SK-N-SH (cell line): ENCODE measurements at regions not wholly inside any gene's neighbourhood (a gene's known extent, or its start where the extent isn't known, plus 50 kb on each side); places are given as distances from the start of the nearest gene placed in this dataset.

Experiments
- CTCF ChIA-PET: fragments of 300-600, 350-600 bp; formaldehyde crosslinking; extraction: SDS; loops from one replicate; lab custom pipeline; 2021; lab: Yijun Ruan, JAX
- POLR2A ChIA-PET: fragments of 350-600 bp; sonication (Branson Sonifier 250); formaldehyde crosslinking; extraction: SDS; loops from one replicate; lab custom pipeline; 2020; ENCODE audit warnings: antibody characterized with exemption, inconsistent platforms; lab: Yijun Ruan, JAX
- DNase-seq: peaks from one replicate; pipeline ENCODE4 v3.0.0; 2012
- H2AFZ ChIP-seq: fragments of 200-600 bp; sonication (generic); 2 replicates; pipeline ENCODE4 v1.8.1; 2016; ENCODE audit warnings: antibody characterized with exemption, mild to moderate bottlenecking, low read depth
- H3F3A ChIP-seq: fragments of 200-600 bp; sonication (generic); replicated peaks from 2 replicates; pipeline ENCODE3; 2016; ENCODE audit warnings: antibody characterized with exemption, mild to moderate bottlenecking; ENCODE audit not compliant: insufficient read depth
- H3K27ac ChIP-seq, 2 experiments: fragments of 200-500 bp in 1 of 2; fragments of 200-600 bp in 1 of 2; sonication (Bioruptor generic) in 1 of 2; sonication (generic), shearing (Covaris generic) in 1 of 2; 2 replicates each; pipeline versions ENCODE4 v1.5.1 to v1.6.1; 2014 to 2016; ENCODE audit warnings: low read depth in 2 of 2, inconsistent platforms in 1 of 2, low read length in 1 of 2, mild to moderate bottlenecking in 1 of 2, mixed read lengths in 1 of 2
- H3K27me3 ChIP-seq: fragments of 200-600 bp; sonication (generic), shearing (Covaris generic); 2 replicates; pipeline ENCODE4 v1.6.1; 2016; ENCODE audit warnings: mixed run types; ENCODE audit not compliant: insufficient read depth
- H3K36me3 ChIP-seq, 2 experiments: fragments of 200-500 bp in 1 of 2; fragments of 200-600 bp in 1 of 2; sonication (Bioruptor generic) in 1 of 2; sonication (generic) in 1 of 2; replicated peaks in 1 of 2; 2 replicates each; pipeline versions ENCODE3 to v1.5.1; 2014 to 2016; ENCODE audit warnings: low read length in 1 of 2, mild to moderate bottlenecking in 1 of 2; ENCODE audit not compliant: insufficient read depth in 2 of 2, control insufficient read depth in 1 of 2
- H3K4me1 ChIP-seq, 2 experiments: fragments of 200-500 bp in 1 of 2; fragments of 200-600 bp in 1 of 2; sonication (Bioruptor generic) in 1 of 2; sonication (generic), shearing (Covaris generic) in 1 of 2; 2 replicates each; pipeline versions ENCODE4 v1.5.1 to v1.6.1; 2014 to 2016; ENCODE audit warnings: low read depth in 1 of 2, low read length in 1 of 2, mixed run types in 1 of 2; ENCODE audit not compliant: insufficient read depth in 2 of 2, control insufficient read depth in 1 of 2
- H3K4me2 ChIP-seq: fragments of 200-600 bp; sonication (generic), shearing (Covaris generic); 2 replicates; pipeline ENCODE4 v1.6.1; 2017; ENCODE audit warnings: mixed run types
- H3K4me3 ChIP-seq, 2 experiments: fragments of 200-500 bp in 1 of 2; fragments of 200-600 bp in 1 of 2; sonication (Bioruptor generic) in 1 of 2; sonication (generic), shearing (Covaris generic) in 1 of 2; 2 replicates each; pipeline versions ENCODE4 v1.5.1 to v1.8.1; 2014 to 2016; ENCODE audit warnings: low read depth in 2 of 2, inconsistent platforms in 1 of 2, low read length in 1 of 2, mild to moderate bottlenecking in 1 of 2, mixed read lengths in 1 of 2, moderate library complexity in 1 of 2
- H3K79me2 ChIP-seq: fragments of 200-600 bp; sonication (generic); 2 replicates; pipeline ENCODE4 v1.8.1; 2017; ENCODE audit warnings: mild to moderate bottlenecking; ENCODE audit not compliant: insufficient read depth
- H3K9ac ChIP-seq: fragments of 200-600 bp; sonication (generic); 2 replicates; pipeline ENCODE4 v1.6.1; 2017; ENCODE audit warnings: mixed run types
- H3K9me2 ChIP-seq: fragments of 200-600 bp; sonication (generic); 2 replicates; pipeline ENCODE4 v1.6.1; 2017; ENCODE audit warnings: mixed run types
- H3K9me3 ChIP-seq: fragments of 200-600 bp; sonication (generic); 2 replicates; pipeline ENCODE4 v1.6.1; 2017; ENCODE audit warnings: mixed run types, mild to moderate bottlenecking, moderate library complexity
- H4K20me1 ChIP-seq: fragments of 200-600 bp; sonication (generic); 2 replicates; pipeline ENCODE4 v1.6.1; 2017; ENCODE audit warnings: mild to moderate bottlenecking, mixed run types; ENCODE audit not compliant: insufficient read depth
- CHD2 ChIP-seq: fragments of 150-350 bp; IDR thresholded peaks from 2 replicates; pipeline ENCODE4 v1.6.1; 2018; ENCODE audit warnings: low read length; ENCODE audit not compliant: partially characterized antibody
- ELF1 ChIP-seq: IDR thresholded peaks from 2 replicates; pipeline ENCODE4 v1.4.0; 2012
- EP300 ChIP-seq, 2 experiments: IDR thresholded peaks; 2 replicates each; pipeline versions ENCODE4 v1.4.0 to v1.6.1; 2012; ENCODE audit warnings: borderline replicate concordance in 1 of 2, low read depth in 1 of 2, low read length in 1 of 2
- FOXM1 ChIP-seq: IDR thresholded peaks from 2 replicates; pipeline ENCODE4 v1.4.0; 2012; ENCODE audit warnings: low read depth, mild to moderate bottlenecking
- GATA2 ChIP-seq: sonication (generic); formaldehyde crosslinking; IDR thresholded peaks from 2 replicates; pipeline ENCODE4 v1.5.0; 2020; ENCODE audit warnings: mild to moderate bottlenecking, missing genetic modification reagents
- NFIC ChIP-seq: IDR thresholded peaks from 2 replicates; pipeline ENCODE4 v1.4.0; 2012; ENCODE audit warnings: borderline replicate concordance
- NRF1 ChIP-seq: IDR thresholded peaks from 2 replicates; pipeline ENCODE4 v1.6.1; 2012; ENCODE audit warnings: low read depth, mild to moderate bottlenecking, low read length
- POLR2AphosphoS5 ChIP-seq: IDR thresholded peaks from 2 replicates; pipeline ENCODE4 v1.6.1; 2012; ENCODE audit warnings: low read depth, low read length
- RCOR1 ChIP-seq: fragments of 150-350 bp; IDR thresholded peaks from 2 replicates; pipeline ENCODE4 v1.6.1; 2017; ENCODE audit warnings: antibody characterized with exemption, low read length
- RXRA ChIP-seq: IDR thresholded peaks from 2 replicates; pipeline ENCODE4 v1.4.0; 2012; ENCODE audit warnings: low read depth, mild to moderate bottlenecking, borderline replicate concordance
- TAF1 ChIP-seq: IDR thresholded peaks from 2 replicates; pipeline ENCODE4 v1.6.1; 2012; ENCODE audit warnings: low read depth, mild to moderate bottlenecking, low read length, moderate library complexity, borderline replicate concordance
- WGBS: methylation state at CpG from one replicate; pipeline ENCODE4 v1.1.6; 2017; ENCODE audit warnings: low lambda C conversion rate; 5-methylcytosine and 5-hydroxymethylcytosine counted together
- TF ChIP-seq, protein P1 (sequence below): fragments of 150-350 bp; IDR thresholded peaks from 2 replicates; pipeline ENCODE4 v1.6.1; 2017; ENCODE audit warnings: antibody characterized with exemption, low read length, low read depth, borderline replicate concordance
- TF ChIP-seq, protein P2 (sequence below): fragments of 150-350 bp; IDR thresholded peaks from 2 replicates; pipeline ENCODE4 v1.6.1; 2016; ENCODE audit warnings: mild to moderate bottlenecking, low read depth, low read length
- TF ChIP-seq, protein P3 (sequence below): IDR thresholded peaks from 2 replicates; pipeline ENCODE4 v1.4.0; 2012; ENCODE audit warnings: low read depth
- TF ChIP-seq, protein P4 (sequence below): IDR thresholded peaks from 2 replicates; pipeline ENCODE4 v1.4.0; 2012; ENCODE audit warnings: low read depth, borderline replicate concordance
- TF ChIP-seq, protein P5 (sequence below): IDR thresholded peaks from 2 replicates; pipeline ENCODE4 v1.6.1; 2012; ENCODE audit warnings: mild to moderate bottlenecking, low read depth, low read length, moderate library complexity
- TF ChIP-seq, protein P6 (sequence below): fragments of 200-600 bp; sonication (generic); IDR thresholded peaks from 2 replicates; pipeline ENCODE4 v1.6.1; 2017; ENCODE audit warnings: antibody characterized with exemption, mild to moderate bottlenecking, moderate library complexity

DNA sequence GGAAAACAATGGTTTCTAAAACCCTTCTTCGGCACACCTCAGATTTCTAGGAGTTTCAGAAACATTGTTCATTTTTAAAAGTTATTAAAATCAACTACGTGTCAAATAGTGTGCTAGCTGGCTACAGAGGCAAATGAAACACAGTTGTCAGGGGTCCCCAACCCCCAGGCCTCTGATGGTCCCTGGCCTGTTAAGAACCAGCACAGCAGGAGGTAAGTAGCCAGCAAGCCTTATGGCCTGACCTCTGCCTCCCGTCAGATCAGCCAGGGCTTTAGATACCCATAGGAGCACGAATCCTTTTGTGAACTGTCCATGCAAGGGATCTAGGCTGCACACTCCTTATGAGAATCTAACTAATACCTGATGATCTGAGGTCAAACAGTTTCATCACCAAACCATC is 648.2 kb downstream of the FAM181B start:
- TF ChIP-seq GATA2 (CRISPR knock-in tag) (no peak), TAF1 (no peak), POLR2AphosphoS5 (no peak), EP300 (IDR thresholded peaks at IDR 0.05; ENCODE audit: borderline replicate concordance in 1 of 2, low read depth in 1 of 2, low read length in 1 of 2) (no peak)
- TF ChIP-seq, protein P1, sequence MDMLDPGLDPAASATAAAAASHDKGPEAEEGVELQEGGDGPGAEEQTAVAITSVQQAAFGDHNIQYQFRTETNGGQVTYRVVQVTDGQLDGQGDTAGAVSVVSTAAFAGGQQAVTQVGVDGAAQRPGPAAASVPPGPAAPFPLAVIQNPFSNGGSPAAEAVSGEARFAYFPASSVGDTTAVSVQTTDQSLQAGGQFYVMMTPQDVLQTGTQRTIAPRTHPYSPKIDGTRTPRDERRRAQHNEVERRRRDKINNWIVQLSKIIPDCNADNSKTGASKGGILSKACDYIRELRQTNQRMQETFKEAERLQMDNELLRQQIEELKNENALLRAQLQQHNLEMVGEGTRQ = no peak
- TF ChIP-seq, protein P2, sequence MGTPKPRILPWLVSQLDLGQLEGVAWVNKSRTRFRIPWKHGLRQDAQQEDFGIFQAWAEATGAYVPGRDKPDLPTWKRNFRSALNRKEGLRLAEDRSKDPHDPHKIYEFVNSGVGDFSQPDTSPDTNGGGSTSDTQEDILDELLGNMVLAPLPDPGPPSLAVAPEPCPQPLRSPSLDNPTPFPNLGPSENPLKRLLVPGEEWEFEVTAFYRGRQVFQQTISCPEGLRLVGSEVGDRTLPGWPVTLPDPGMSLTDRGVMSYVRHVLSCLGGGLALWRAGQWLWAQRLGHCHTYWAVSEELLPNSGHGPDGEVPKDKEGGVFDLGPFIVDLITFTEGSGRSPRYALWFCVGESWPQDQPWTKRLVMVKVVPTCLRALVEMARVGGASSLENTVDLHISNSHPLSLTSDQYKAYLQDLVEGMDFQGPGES = no peak
- TF ChIP-seq, protein P3, sequence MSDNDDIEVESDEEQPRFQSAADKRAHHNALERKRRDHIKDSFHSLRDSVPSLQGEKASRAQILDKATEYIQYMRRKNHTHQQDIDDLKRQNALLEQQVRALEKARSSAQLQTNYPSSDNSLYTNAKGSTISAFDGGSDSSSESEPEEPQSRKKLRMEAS = no peak
- TF ChIP-seq, protein P4, sequence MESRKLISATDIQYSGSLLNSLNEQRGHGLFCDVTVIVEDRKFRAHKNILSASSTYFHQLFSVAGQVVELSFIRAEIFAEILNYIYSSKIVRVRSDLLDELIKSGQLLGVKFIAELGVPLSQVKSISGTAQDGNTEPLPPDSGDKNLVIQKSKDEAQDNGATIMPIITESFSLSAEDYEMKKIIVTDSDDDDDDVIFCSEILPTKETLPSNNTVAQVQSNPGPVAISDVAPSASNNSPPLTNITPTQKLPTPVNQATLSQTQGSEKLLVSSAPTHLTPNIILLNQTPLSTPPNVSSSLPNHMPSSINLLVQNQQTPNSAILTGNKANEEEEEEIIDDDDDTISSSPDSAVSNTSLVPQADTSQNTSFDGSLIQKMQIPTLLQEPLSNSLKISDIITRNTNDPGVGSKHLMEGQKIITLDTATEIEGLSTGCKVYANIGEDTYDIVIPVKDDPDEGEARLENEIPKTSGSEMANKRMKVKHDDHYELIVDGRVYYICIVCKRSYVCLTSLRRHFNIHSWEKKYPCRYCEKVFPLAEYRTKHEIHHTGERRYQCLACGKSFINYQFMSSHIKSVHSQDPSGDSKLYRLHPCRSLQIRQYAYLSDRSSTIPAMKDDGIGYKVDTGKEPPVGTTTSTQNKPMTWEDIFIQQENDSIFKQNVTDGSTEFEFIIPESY = no peak
- H2AFZ ChIP-seq = no peak overlapping the region
- H3K36me3 ChIP-seq = no peaks in the 10 kb centered on the region
- no peak for DNase-seq
- no peaks in the 10 kb centered on the region for H3F3A ChIP-seq
- H3K4me3 ChIP-seq = no peak overlapping the region
- H3K9me3 ChIP-seq = no peaks in the 10 kb centered on the region
- no peaks in the 10 kb centered on the region for H3K4me1 ChIP-seq
- H3K27me3 ChIP-seq = no peaks in the 10 kb centered on the region
- H3K27ac ChIP-seq = no peak overlapping the region
- H4K20me1 ChIP-seq = no peaks in the 10 kb centered on the region
- WGBS = 28% methylated on average over 4 of the region's 4 CpGs
- ChIA-PET CTCF (no interaction called here), POLR2A (no interaction called here)
- H3K9me2 ChIP-seq = no peaks in the 10 kb centered on the region
- no peaks in the 10 kb centered on the region for H3K79me2 ChIP-seq
- H3K9ac ChIP-seq = no peak overlapping the region
- no peak overlapping the region for H3K4me2 ChIP-seq

DNA sequence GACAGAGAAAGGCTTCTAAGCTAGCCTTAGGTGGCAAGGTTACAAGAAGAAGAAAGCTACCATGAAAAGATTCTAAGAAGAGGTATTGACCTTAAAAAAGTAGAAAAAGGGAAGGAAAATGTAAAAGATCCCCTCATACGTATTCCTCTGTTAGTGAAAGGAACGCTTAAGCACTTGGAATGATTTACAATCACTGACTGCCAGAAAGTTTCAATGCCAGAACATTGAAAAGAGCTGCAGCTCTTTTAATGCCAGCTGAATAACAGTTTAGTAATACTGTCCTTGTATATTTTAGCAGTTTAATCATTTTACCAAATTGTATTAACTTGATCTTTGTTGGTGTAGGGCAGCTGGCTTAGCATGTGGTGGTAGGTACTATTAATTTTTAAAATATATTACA is 650.7 kb downstream of the FAM181B start:
- Histone ChIP-seq H4K20me1 (no peaks in the 10 kb centered on the region), H3K36me3 (no peaks in the 10 kb centered on the region), H3K27ac (no peak overlapping the region), H3K9me2 (no peaks in the 10 kb centered on the region), H3K4me2 (no peak overlapping the region), H3K79me2 (no peaks in the 10 kb centered on the region), H3K4me3 (no peak overlapping the region), H3F3A (no peaks in the 10 kb centered on the region), H3K9me3 (no peaks in the 10 kb centered on the region), H2AFZ (no peak overlapping the region), H3K27me3 (no peaks in the 10 kb centered on the region), H3K9ac (no peak overlapping the region), H3K4me1 (no peaks in the 10 kb centered on the region)
- CTCF ChIA-PET = no interaction called here
- WGBS = 39% methylated on average over 2 of the region's 2 CpGs
- DNase-seq = no peak
- POLR2A ChIA-PET = no interaction called here
- TF ChIP-seq ELF1 (no peak), RCOR1 (no peak), EP300 (IDR thresholded peaks at IDR 0.05; ENCODE audit: borderline replicate concordance in 1 of 2, low read depth in 1 of 2, low read length in 1 of 2) (no peak), RXRA (no peak), NFIC (no peak), POLR2AphosphoS5 (no peak), CHD2 (no peak), FOXM1 (no peak), NRF1 (no peak)
- TF ChIP-seq, protein P5, sequence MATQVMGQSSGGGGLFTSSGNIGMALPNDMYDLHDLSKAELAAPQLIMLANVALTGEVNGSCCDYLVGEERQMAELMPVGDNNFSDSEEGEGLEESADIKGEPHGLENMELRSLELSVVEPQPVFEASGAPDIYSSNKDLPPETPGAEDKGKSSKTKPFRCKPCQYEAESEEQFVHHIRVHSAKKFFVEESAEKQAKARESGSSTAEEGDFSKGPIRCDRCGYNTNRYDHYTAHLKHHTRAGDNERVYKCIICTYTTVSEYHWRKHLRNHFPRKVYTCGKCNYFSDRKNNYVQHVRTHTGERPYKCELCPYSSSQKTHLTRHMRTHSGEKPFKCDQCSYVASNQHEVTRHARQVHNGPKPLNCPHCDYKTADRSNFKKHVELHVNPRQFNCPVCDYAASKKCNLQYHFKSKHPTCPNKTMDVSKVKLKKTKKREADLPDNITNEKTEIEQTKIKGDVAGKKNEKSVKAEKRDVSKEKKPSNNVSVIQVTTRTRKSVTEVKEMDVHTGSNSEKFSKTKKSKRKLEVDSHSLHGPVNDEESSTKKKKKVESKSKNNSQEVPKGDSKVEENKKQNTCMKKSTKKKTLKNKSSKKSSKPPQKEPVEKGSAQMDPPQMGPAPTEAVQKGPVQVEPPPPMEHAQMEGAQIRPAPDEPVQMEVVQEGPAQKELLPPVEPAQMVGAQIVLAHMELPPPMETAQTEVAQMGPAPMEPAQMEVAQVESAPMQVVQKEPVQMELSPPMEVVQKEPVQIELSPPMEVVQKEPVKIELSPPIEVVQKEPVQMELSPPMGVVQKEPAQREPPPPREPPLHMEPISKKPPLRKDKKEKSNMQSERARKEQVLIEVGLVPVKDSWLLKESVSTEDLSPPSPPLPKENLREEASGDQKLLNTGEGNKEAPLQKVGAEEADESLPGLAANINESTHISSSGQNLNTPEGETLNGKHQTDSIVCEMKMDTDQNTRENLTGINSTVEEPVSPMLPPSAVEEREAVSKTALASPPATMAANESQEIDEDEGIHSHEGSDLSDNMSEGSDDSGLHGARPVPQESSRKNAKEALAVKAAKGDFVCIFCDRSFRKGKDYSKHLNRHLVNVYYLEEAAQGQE = no peak
- TF ChIP-seq, protein P6, sequence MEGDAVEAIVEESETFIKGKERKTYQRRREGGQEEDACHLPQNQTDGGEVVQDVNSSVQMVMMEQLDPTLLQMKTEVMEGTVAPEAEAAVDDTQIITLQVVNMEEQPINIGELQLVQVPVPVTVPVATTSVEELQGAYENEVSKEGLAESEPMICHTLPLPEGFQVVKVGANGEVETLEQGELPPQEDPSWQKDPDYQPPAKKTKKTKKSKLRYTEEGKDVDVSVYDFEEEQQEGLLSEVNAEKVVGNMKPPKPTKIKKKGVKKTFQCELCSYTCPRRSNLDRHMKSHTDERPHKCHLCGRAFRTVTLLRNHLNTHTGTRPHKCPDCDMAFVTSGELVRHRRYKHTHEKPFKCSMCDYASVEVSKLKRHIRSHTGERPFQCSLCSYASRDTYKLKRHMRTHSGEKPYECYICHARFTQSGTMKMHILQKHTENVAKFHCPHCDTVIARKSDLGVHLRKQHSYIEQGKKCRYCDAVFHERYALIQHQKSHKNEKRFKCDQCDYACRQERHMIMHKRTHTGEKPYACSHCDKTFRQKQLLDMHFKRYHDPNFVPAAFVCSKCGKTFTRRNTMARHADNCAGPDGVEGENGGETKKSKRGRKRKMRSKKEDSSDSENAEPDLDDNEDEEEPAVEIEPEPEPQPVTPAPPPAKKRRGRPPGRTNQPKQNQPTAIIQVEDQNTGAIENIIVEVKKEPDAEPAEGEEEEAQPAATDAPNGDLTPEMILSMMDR = no peak
